T-cell (primary cell): ENCODE measurements at regions not wholly inside any gene's neighbourhood (a gene's known extent, or its start where the extent isn't known, plus 50 kb on each side); places are given as distances from the start of the nearest gene placed in this dataset.

Experiments used
- ATAC-seq, 4 experiments: fragments of 200-7000 bp in 3 of 4; fragments of 150-1000 bp in 1 of 4; cut with Tn5 transposase; replicated peaks in 1 of 4; 1 replicate in 3 of 4; 2 replicates in 1 of 4; pipeline ENCODE4 v1.10.0; 2021; ENCODE audit warnings: moderate library complexity in 3 of 4, mild to moderate bottlenecking in 2 of 4, moderate number of reproducible peaks in 1 of 4
- CTCF ChIA-PET, 2 donors: fragments of 300-600 bp; sonication (Branson Sonifier 250); formaldehyde crosslinking; loops; one replicate each; lab custom pipeline; 2022; ENCODE audit warnings: antibody characterized with exemption in 2 of 2; lab: Charles Lee
- POLR2A ChIA-PET, 2 donors: fragments of 300-600 bp; sonication (Branson Sonifier 250); formaldehyde crosslinking; loops; one replicate each; lab custom pipeline; 2022; ENCODE audit warnings: antibody characterized with exemption in 2 of 2; lab: Charles Lee
- DNase-seq, 35 experiments: peaks; one replicate each; pipeline versions ENCODE4 v3.0.0 to v3.0.0-alpha.2; 2013 to 2023
- H3K27ac ChIP-seq: one replicate; pipeline ENCODE4 v1.5.1; 2013; ENCODE audit warnings: low read length
- H3K27me3 ChIP-seq, 2 experiments: replicated peaks in 1 of 2; 1 replicate in 1 of 2; 2 replicates in 1 of 2; pipeline versions ENCODE4 v1.6.1 to v1.7.0; 2013; ENCODE audit warnings: low read length in 1 of 2, mixed read lengths in 1 of 2; ENCODE audit not compliant: control insufficient read depth in 2 of 2, insufficient read depth in 2 of 2; ENCODE audit errors: extremely low read depth in 1 of 2
- H3K36me3 ChIP-seq, 2 donors: 1 replicate in 1 of 2; 2 replicates in 1 of 2; pipeline versions ENCODE4 v1.6.1 to v1.7.0; 2013; ENCODE audit warnings: low read length in 1 of 2; ENCODE audit not compliant: control insufficient read depth in 2 of 2, insufficient read depth in 1 of 2; ENCODE audit errors: extremely low read depth in 1 of 2
- H3K4me1 ChIP-seq, 2 experiments: 1 replicate in 1 of 2; 2 replicates in 1 of 2; pipeline versions ENCODE4 v1.6.1 to v1.7.0; 2013; ENCODE audit warnings: low read length in 2 of 2, mixed read lengths in 1 of 2; ENCODE audit not compliant: insufficient read depth in 2 of 2, control insufficient read depth in 1 of 2; ENCODE audit errors: extremely low read depth in 1 of 2
- H3K4me3 ChIP-seq, 2 donors: 1 replicate in 1 of 2; 2 replicates in 1 of 2; pipeline versions ENCODE4 v1.5.1 to v1.7.0; 2013; ENCODE audit warnings: mild to moderate bottlenecking in 2 of 2, low read length in 1 of 2, moderate library complexity in 1 of 2; ENCODE audit not compliant: control insufficient read depth in 1 of 2; ENCODE audit errors: extremely low read depth in 1 of 2
- H3K9me3 ChIP-seq: 2 replicates; pipeline ENCODE4 v1.7.0; 2013
- H3K27ac Mint-ChIP-seq, 2 donors: one replicate each; pipeline ENCODE4 v1.8.0; 2020 to 2021; ENCODE audit warnings: mild to moderate bottlenecking in 2 of 2, mixed read lengths in 2 of 2
- H3K27me3 Mint-ChIP-seq, 2 donors: one replicate each; pipeline ENCODE4 v1.8.0; 2021 to 2022; ENCODE audit warnings: mixed read lengths in 2 of 2
- H3K36me3 Mint-ChIP-seq: one replicate; pipeline ENCODE4 v1.8.0; 2021; ENCODE audit warnings: mixed read lengths
- H3K4me1 Mint-ChIP-seq, 3 donors: one replicate each; pipeline ENCODE4 v1.8.0; 2020 to 2022; ENCODE audit warnings: mixed read lengths in 3 of 3, mild to moderate bottlenecking in 1 of 3
- H3K4me3 Mint-ChIP-seq, 3 donors: one replicate each; pipeline ENCODE4 v1.8.0; 2020 to 2022; ENCODE audit warnings: mild to moderate bottlenecking in 3 of 3, mixed read lengths in 3 of 3, moderate library complexity in 3 of 3
- H3K9me3 Mint-ChIP-seq, 3 donors: one replicate each; pipeline ENCODE4 v1.8.0; 2020 to 2022; ENCODE audit warnings: mixed read lengths in 3 of 3
- WGBS: methylation state at CpG from one replicate; pipeline ENCODE4 v1.1.5; 2013; ENCODE audit warnings: missing lambda C conversion rate; ENCODE audit not compliant: insufficient coverage; 5-methylcytosine and 5-hydroxymethylcytosine counted together

GRCh38 chrX:131836161-131836560 lies 186.9 kb upstream of the STK26 start:
- ChIA-PET CTCF (interaction anchor here (0.5 to 0.6 kb wide), 2 partner anchors 19 to 32 kb away, joined by 3 read pairs; no protein-coding TSS in a partner anchor), POLR2A (no interaction called here)
- Histone ChIP-seq H3K9me3 (no peaks in the 10 kb centered on the region), H3K4me1 (peaks cover 0 to 3% of the 10 kb centered on the region in 2 experiments), H3K4me3 (no peak overlapping the region), H3K27ac (no peak overlapping the region), H3K36me3 (no peaks in the 10 kb centered on the region), H3K27me3 (no peaks in the 10 kb centered on the region)
- Mint-ChIP-seq H3K4me3 (no peak overlapping the region), H3K27ac (no peak overlapping the region), H3K36me3 (no peaks in the 10 kb centered on the region), H3K4me1 (peaks cover 2 to 12% (median 9%) of the 10 kb centered on the region in 3 donors), H3K27me3 (peaks cover 0 to 10% of the 10 kb centered on the region in 2 donors), H3K9me3 (no peaks in the 10 kb centered on the region)
- ATAC-seq (no peak), DNase-seq (no peak)
- WGBS, result no CpG with 5 or more reads among the region's 3 CpGs

DNA sequence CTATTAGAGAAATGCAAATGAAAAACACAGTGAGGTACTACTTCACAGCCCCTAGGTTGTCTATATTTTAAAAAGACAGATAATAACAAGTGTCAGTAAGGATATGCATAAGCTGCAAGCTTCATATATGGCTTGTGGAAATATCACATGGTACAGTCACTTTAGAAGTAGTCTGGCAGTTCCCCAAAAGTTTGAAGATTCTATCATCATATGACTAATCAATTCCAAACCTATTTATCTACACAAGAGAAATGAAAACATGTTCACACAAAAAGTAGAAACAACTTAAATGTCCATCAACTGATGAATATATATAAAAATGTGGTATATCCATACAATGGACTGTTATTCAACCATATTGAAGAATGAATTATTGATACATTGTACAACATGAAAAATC lies 185.8 kb upstream of the STK26 start:
- Mint-ChIP-seq H3K4me3 (no peak overlapping the region), H3K9me3 (no peaks in the 10 kb centered on the region), H3K36me3 (no peaks in the 10 kb centered on the region), H3K27me3 (peaks cover 0 to 10% of the 10 kb centered on the region in 2 donors), H3K27ac (no peak overlapping the region), H3K4me1 (peaks cover 5 to 9% (median 5%) of the 10 kb centered on the region in 3 donors)
- Histone ChIP-seq H3K36me3 (no peaks in the 10 kb centered on the region), H3K27me3 (no peaks in the 10 kb centered on the region), H3K4me3 (no peak overlapping the region), H3K9me3 (no peaks in the 10 kb centered on the region), H3K27ac (no peak overlapping the region), H3K4me1 (peaks cover 0 to 8% of the 10 kb centered on the region in 2 experiments)
- ChIA-PET POLR2A (no interaction called here), CTCF (no interaction called here)
- ATAC-seq (no peak), DNase-seq (no peak)

DNA sequence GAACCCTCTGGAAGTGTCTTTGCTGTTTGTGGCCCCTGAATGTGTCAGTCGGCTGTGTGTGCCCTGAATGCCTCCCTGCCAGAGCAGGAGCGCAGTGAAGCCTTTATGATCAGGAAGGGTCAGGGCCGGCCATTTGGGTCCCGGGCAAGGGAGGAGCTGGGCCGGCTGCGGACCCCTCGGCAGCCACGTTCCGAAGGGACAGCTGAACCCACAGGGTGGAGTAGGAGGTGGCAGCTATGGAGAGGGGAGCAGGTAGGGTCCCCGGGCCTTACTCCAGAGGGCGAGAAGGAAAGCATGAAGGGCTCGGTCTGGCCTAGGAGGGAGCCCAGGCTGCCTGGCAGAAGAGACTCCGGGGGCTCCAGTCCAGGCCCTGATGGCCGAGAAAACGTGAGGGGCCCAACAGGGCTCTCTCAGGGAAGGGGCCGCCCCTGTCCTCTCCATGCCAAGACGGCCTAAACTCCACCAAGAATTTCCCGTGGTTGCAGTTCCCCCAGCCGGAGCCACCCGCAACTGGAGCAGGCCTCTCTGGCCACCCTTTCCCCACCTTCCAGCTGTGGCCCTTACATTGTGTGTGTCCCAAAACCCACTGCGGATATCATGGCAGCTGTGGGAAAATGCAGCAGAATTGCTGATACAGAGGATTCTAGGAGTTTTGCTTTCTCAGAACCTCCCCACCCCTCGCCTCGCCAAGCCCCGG lies 182.2 kb upstream of the STK26 start:
- Mint-ChIP-seq H3K9me3 (no peaks in the 10 kb centered on the region), H3K27me3 (peaks cover 0 to 24% of the 10 kb centered on the region in 2 donors), H3K36me3 (no peaks in the 10 kb centered on the region), H3K4me1 (peaks cover 5 to 9% (median 5%) of the 10 kb centered on the region in 3 donors), H3K4me3 (no peak overlapping the region), H3K27ac (no peak overlapping the region)
- H3K27ac ChIP-seq, result no peak overlapping the region
- no peaks in the 10 kb centered on the region for H3K36me3 ChIP-seq
- peaks cover 0 to 8% of the 10 kb centered on the region in 2 experiments for H3K4me1 ChIP-seq
- ATAC-seq (peak in 1 of 4 experiments; percentile 19), DNase-seq (no peak)
- ChIA-PET POLR2A (no interaction called here), CTCF (interaction anchor here in 1 of 2 donors (0.8 to 1.6 kb wide), 11 partner anchors 9 to 791 kb away, joined by 3 to 10 read pairs (median 3); partner anchors contain the start of gene RAP2C)
- H3K9me3 ChIP-seq, result no peaks in the 10 kb centered on the region
- H3K27me3 ChIP-seq, result peaks cover 0 to 4% of the 10 kb centered on the region in 2 experiments
- H3K4me3 ChIP-seq, result no peak overlapping the region
- WGBS, result 51% methylated on average over 6 of the region's 24 CpGs

DNA sequence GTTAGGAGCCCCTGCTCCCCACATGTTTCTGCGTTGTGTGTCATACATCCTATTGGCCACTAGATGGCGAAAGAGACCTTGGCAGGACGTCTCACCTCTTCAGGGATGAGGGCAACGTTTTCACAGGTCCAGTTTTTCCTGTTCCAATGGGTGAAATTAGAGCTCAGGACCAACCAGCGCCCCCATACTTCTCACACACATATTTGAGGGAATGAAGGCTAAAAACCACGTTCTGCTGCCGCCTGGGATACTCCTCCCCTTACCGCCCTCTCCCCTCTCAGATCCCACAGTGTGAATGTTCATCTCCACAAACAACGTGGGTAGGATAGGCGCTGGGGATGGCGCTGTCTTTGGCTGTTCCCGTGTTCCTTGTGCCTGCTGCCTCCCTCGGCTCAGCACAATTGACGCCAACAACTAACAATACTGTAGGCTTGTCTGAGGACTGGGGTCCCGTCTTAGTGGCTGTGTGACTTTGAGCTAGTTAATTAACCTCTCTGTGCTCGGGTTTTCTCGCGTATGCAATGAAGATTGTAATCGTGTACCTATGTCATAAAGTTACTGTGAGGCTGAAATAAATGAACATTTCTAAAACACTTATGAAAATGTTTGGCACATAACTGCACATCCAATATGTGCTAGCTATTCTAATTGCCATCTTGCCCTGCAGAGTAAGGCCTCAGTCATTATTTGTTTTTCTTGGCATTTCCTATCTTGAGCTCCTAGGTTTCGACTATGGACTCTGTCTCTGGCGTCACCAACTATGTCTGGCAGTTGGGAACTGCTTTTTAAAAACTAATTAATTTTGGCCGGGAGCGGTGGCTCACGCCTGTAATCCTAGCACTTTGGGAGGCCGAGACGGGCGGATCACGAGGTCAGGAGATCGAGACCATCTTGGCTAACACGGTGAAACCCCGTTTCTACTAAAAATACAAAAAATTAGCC lies 181.3 kb upstream of the STK26 start:
- peak in 3 of 4 experiments; percentile 72 to 75 (median 75) for ATAC-seq
- H3K4me1 Mint-ChIP-seq, result peaks cover 5 to 9% (median 5%) of the 10 kb centered on the region in 3 donors
- DNase-seq, result peak in 20 of 35 experiments; percentile 3 to 70 (median 22)
- H3K27me3 Mint-ChIP-seq, result peaks cover 0 to 23% of the 10 kb centered on the region in 2 donors
- peaks cover 0 to 4% of the 10 kb centered on the region in 2 experiments for H3K27me3 ChIP-seq
- no peaks in the 10 kb centered on the region for H3K36me3 ChIP-seq
- 0% methylated on average over 1 of the region's 31 CpGs for WGBS
- ChIA-PET CTCF (interaction anchor here (0.6 to 1.6 kb wide), 20 partner anchors 10 to 790 kb away, joined by 3 to 10 read pairs (median 3); partner anchors contain the start of gene RAP2C (in 1 of the 2)), POLR2A (no interaction called here)
- H3K9me3 ChIP-seq, result no peaks in the 10 kb centered on the region
- no peaks in the 10 kb centered on the region for H3K36me3 Mint-ChIP-seq
- peaks cover 0 to 8% of the 10 kb centered on the region in 2 experiments for H3K4me1 ChIP-seq
- no peak overlapping the region for H3K27ac ChIP-seq
- H3K4me3 ChIP-seq, result peak overlapping the region in 1 of 2 donors; percentile 10
- no peak overlapping the region for H3K4me3 Mint-ChIP-seq
- H3K9me3 Mint-ChIP-seq, result no peaks in the 10 kb centered on the region
- H3K27ac Mint-ChIP-seq, result no peak overlapping the region

DNA sequence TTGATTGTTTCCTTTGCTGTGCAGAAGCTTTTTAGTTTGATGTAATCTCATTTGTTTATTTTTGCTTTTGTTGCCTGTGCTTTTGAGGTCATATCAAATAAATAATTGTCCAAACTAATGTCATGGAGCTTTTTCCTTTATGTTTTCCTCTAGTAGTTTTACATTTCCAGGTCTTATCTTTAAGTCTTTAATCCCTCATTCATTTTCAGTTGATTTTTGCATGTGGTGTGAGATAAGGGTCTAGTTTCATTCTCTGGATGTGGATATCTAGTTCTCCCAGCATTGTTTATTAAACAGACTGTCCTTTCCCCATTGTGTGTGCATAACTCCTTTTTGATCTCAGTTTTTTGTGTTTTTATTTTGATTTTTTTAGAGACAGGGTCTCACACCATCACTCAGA lies 179.1 kb upstream of the STK26 start:
- no peaks in the 10 kb centered on the region for H3K9me3 ChIP-seq
- no peak for DNase-seq
- H3K4me3 Mint-ChIP-seq, result no peak overlapping the region
- H3K4me1 ChIP-seq, result peaks cover 0 to 8% of the 10 kb centered on the region in 2 experiments
- no peaks in the 10 kb centered on the region for H3K36me3 ChIP-seq
- peaks cover 0 to 21% of the 10 kb centered on the region in 2 donors for H3K27me3 Mint-ChIP-seq
- H3K27ac ChIP-seq, result no peak overlapping the region
- H3K4me3 ChIP-seq, result no peak overlapping the region
- no peak for ATAC-seq
- ChIA-PET POLR2A (no interaction called here), CTCF (interaction anchor here in 1 of 2 donors (0.7 kb wide), 3 partner anchors 222 to 1233 kb away, joined by 4 to 11 read pairs (median 5); no protein-coding TSS in a partner anchor)
- H3K27me3 ChIP-seq, result peaks cover 0 to 4% of the 10 kb centered on the region in 2 experiments
- no peaks in the 10 kb centered on the region for H3K9me3 Mint-ChIP-seq
- H3K4me1 Mint-ChIP-seq, result peaks cover 5 to 9% (median 5%) of the 10 kb centered on the region in 3 donors
- H3K36me3 Mint-ChIP-seq, result no peaks in the 10 kb centered on the region
- H3K27ac Mint-ChIP-seq, result no peak overlapping the region

DNA sequence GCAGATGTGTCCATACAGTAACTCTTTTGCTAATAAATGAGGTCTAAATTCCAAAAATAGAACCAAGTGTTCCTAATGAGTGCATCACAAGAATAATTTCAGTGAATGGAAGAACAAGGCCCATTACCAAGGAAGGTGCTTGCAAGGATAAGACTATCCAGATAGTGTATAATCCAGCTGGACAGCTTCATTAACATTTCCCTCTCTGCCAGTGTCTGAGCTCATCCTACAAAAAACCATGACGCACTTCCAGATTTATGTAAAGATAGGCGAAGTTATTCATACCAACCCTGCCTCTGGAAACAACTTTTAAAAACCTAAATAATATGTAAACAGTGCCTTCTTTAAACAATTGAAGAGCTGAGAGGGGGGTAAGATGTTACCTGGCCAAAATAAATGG lies 177.9 kb upstream of the STK26 start:
- no peak for ATAC-seq

More for the DNA sequence above, 177.9 kb upstream of the STK26 start:
- no peaks in the 10 kb centered on the region for H3K36me3 Mint-ChIP-seq
- no peaks in the 10 kb centered on the region for H3K9me3 ChIP-seq
- ChIA-PET CTCF (interaction anchor here in 1 of 2 donors (1.0 kb wide), 1 partner anchor 374 kb away, joined by 3 read pairs; the partner anchor contains the start of gene RAP2C), POLR2A (no interaction called here)
- H3K27ac Mint-ChIP-seq, result no peak overlapping the region
- H3K36me3 ChIP-seq, result no peaks in the 10 kb centered on the region
- H3K9me3 Mint-ChIP-seq, result no peaks in the 10 kb centered on the region
- DNase-seq, result no peak
- H3K4me1 ChIP-seq, result peaks cover 0 to 8% of the 10 kb centered on the region in 2 experiments
- H3K4me3 ChIP-seq, result no peak overlapping the region
- no CpG with 5 or more reads among the region's 2 CpGs for WGBS
- peaks cover 5 to 9% (median 5%) of the 10 kb centered on the region in 3 donors for H3K4me1 Mint-ChIP-seq
- H3K4me3 Mint-ChIP-seq, result no peak overlapping the region
- peaks cover 0 to 21% of the 10 kb centered on the region in 2 donors for H3K27me3 Mint-ChIP-seq
- no peak overlapping the region for H3K27ac ChIP-seq
- H3K27me3 ChIP-seq, result peaks cover 0 to 4% of the 10 kb centered on the region in 2 experiments
